NCI-H1417 (cell line): ENCODE measurements at regions not wholly inside any gene's neighbourhood (a gene's known extent, or its start where the extent isn't known, plus 50 kb on each side); places are given as distances from the start of the nearest gene placed in this dataset.
A peak's percentile ranks its signal among the peaks of the same experiment; 100 is the strongest.

ENCODE experiments used
- DNase-seq, 3 experiments: peaks; one replicate each; lab custom pipeline; 2025; lab: John Stamatoyannopoulos, UW

- DNase-seq: peak in 1 of 3 experiments; percentile 51
Observed at GRCh38 chr11:43575913-43576310, 104.6 kb upstream of the HSD17B12 start.

GRCh38 chr11:43576320-43576802 is 104.2 kb upstream of the HSD17B12 start:
- DNase-seq: peak in 2 of 3 experiments; percentile 40 to 51

- peak in 2 of 3 experiments; percentile 40 to 43 for DNase-seq
Observed at GRCh38 chr11:43576803-43577521, 103.6 kb upstream of the HSD17B12 start.

GRCh38 chr11:43577566-43578264 is 102.8 kb upstream of the HSD17B12 start:
- peak in 1 of 3 experiments; percentile 43 for DNase-seq

- DNase-seq: peak in 2 of 3 experiments; percentile 26 to 29
Observed at GRCh38 chr11:43578346-43579170, 102.0 kb upstream of the HSD17B12 start.

- peak in 2 of 3 experiments; percentile 54 to 64 for DNase-seq
Observed at GRCh38 chr11:43579171-43579918, 101.2 kb upstream of the HSD17B12 start.

GRCh38 chr11:43579919-43580276 is 100.6 kb upstream of the HSD17B12 start:
- DNase-seq: no peak

GRCh38 chr11:43580735-43581369 is 99.7 kb upstream of the HSD17B12 start:
- no peak for DNase-seq

- DNase-seq: no peak
Observed at GRCh38 chr11:43581370-43582023, 99.0 kb upstream of the HSD17B12 start.

GRCh38 chr11:43582024-43582862 is 98.3 kb upstream of the HSD17B12 start:
- no peak for DNase-seq

- DNase-seq: no peak
Observed at GRCh38 chr11:43582863-43583462, 97.6 kb upstream of the HSD17B12 start.

- DNase-seq: no peak
Observed at GRCh38 chr11:43583548-43583947, 97.0 kb upstream of the HSD17B12 start.

GRCh38 chr11:43585877-43586608 is 94.5 kb upstream of the HSD17B12 start:
- no peak for DNase-seq

- DNase-seq: no peak
Observed at GRCh38 chr11:43589601-43590250, 90.8 kb upstream of the HSD17B12 start.

- DNase-seq: no peak
Observed at GRCh38 chr11:43601511-43601910, 79.0 kb upstream of the HSD17B12 start.

- no peak for DNase-seq
Observed at GRCh38 chr11:43602670-43603069, 77.9 kb upstream of the HSD17B12 start.

GRCh38 chr11:43614214-43614613 is 66.3 kb upstream of the HSD17B12 start:
- DNase-seq: no peak

GRCh38 chr11:43619863-43620505 is 60.6 kb upstream of the HSD17B12 start:
- DNase-seq: no peak
